GM21619 (cell line): ENCODE measurements at regions not wholly inside any gene's neighbourhood (a gene's known extent, or its start where the extent isn't known, plus 50 kb on each side); places are given as distances from the start of the nearest gene placed in this dataset.

Source experiments
- ATAC-seq: cut with Tn5 transposase; IDR thresholded peaks from one replicate; pipeline ENCODE4 v1.9.1; 2021; ENCODE audit not compliant: unreplicated experiment

GRCh38 chr2:204175552-204176271 is 239.1 kb downstream of the ICOS start:
- no peak for ATAC-seq

- ATAC-seq, result no peak
Measured at GRCh38 chr2:204176306-204176705, 239.7 kb downstream of the ICOS start.

- ATAC-seq, result peak; percentile 25
Measured at GRCh38 chr2:204177251-204177976, 240.9 kb downstream of the ICOS start.

GRCh38 chr2:204177977-204178522 is 241.5 kb downstream of the ICOS start:
- ATAC-seq, result peak; percentile 83

GRCh38 chr2:204180649-204181048 is 244.1 kb downstream of the ICOS start:
- no peak for ATAC-seq

- ATAC-seq, result no peak
Measured at GRCh38 chr2:204183608-204184007, 247.0 kb downstream of the ICOS start.

GRCh38 chr2:204184226-204184625 is 247.7 kb downstream of the ICOS start:
- no peak for ATAC-seq

GRCh38 chr2:204187229-204188083 is 250.9 kb downstream of the ICOS start:
- ATAC-seq, result peak; percentile 50

GRCh38 chr2:204191574-204191973 is 255.0 kb downstream of the ICOS start:
- no peak for ATAC-seq

GRCh38 chr2:204195498-204195897 is 258.9 kb downstream of the ICOS start:
- no peak for ATAC-seq

- ATAC-seq, result no peak
Measured at GRCh38 chr2:204197336-204198005, 260.9 kb downstream of the ICOS start.

GRCh38 chr2:204199357-204199756 is 262.8 kb downstream of the ICOS start:
- ATAC-seq, result no peak

GRCh38 chr2:204201507-204201906 is 264.9 kb downstream of the ICOS start:
- no peak for ATAC-seq

- no peak for ATAC-seq
Measured at GRCh38 chr2:204202253-204202652, 265.7 kb downstream of the ICOS start.

- no peak for ATAC-seq
Measured at GRCh38 chr2:204203704-204204103, 267.1 kb downstream of the ICOS start.

GRCh38 chr2:204205082-204205481 is 268.5 kb downstream of the ICOS start:
- ATAC-seq, result no peak

- ATAC-seq, result no peak
Measured at GRCh38 chr2:204205538-204205937, 269.0 kb downstream of the ICOS start.

- no peak for ATAC-seq
Measured at GRCh38 chr2:204207866-204208265, 271.3 kb downstream of the ICOS start.

GRCh38 chr2:204213588-204213987 is 277.0 kb downstream of the ICOS start:
- no peak for ATAC-seq

GRCh38 chr2:204218040-204218439 is 281.5 kb downstream of the ICOS start:
- no peak for ATAC-seq

GRCh38 chr2:204219196-204219595 is 282.6 kb downstream of the ICOS start:
- ATAC-seq, result no peak
